Ascending aorta (tissue), 2 donors: ENCODE measurements at regions not wholly inside any gene's neighbourhood (a gene's known extent, or its start where the extent isn't known, plus 50 kb on each side); places are given as distances from the start of the nearest gene placed in this dataset.

Experiments
- DNase-seq, 2 donors: peaks; one replicate each; pipeline ENCODE4 v3.0.0-alpha.2; 2019; ENCODE audit warnings: low spot score in 2 of 2
- H3K27ac ChIP-seq, 2 donors: fragments of 200-600 bp; sonication (generic); one replicate each; pipeline ENCODE4 v1.5.1; 2016 to 2017; ENCODE audit warnings: mild to moderate bottlenecking in 1 of 2
- H3K27me3 ChIP-seq: fragments of 200-600 bp; sonication (generic); one replicate; pipeline ENCODE4 v1.5.1; 2017
- H3K36me3 ChIP-seq, 2 donors: fragments of 200-600 bp; sonication (generic); one replicate each; pipeline ENCODE4 v1.5.1; 2016
- H3K4me1 ChIP-seq, 2 donors: fragments of 200-600 bp; sonication (generic); one replicate each; pipeline ENCODE4 v1.5.1; 2016 to 2017; ENCODE audit warnings: mild to moderate bottlenecking in 1 of 2
- H3K4me3 ChIP-seq, 2 donors: fragments of 200-600 bp; sonication (generic); one replicate each; pipeline ENCODE4 v1.5.1; 2016 to 2017; ENCODE audit warnings: mild to moderate bottlenecking in 1 of 2
- H3K9me3 ChIP-seq, 2 donors: fragments of 200-600 bp; sonication (generic); one replicate each; pipeline ENCODE4 v1.5.1; 2016
- intact Hi-C: fragments of 100-400 bp; cut with DNase I; formaldehyde crosslinking; loops from one replicate; pipeline ENCODE4 v1.15.1; 2023
- TF ChIP-seq, protein P1 (sequence below), 3 experiments: fragments of 200-600 bp in 2 of 3; fragments of 450-650 bp in 1 of 3; sonication (generic) in 2 of 3; IDR thresholded peaks; one replicate each; pipeline ENCODE4 v1.5.1; 2016 to 2019; ENCODE audit warnings: antibody characterized with exemption in 3 of 3, mild to moderate bottlenecking in 1 of 3, moderate library complexity in 1 of 3

DNA sequence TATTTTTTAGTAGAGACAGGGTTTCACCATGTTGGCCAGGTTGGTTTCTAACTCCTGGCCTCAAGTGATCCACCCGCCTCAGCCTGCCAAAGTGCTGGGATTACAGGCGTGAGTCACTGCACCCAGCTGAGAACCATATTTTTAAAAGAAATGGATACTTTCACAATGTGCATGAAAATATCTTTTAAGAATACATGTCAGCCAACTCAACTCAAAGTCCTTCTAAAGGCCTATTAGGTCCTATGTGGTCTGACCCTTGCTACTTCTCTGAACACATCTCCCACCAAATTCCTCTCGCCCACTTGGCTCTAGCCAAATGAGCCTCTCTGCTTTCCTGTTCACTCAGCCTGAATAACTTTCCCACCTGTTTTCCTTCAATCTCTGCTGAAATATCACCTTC is 119.6 kb downstream of the MTX2 start:
- H3K27me3 ChIP-seq = no peaks in the 10 kb centered on the region
- intact Hi-C loops = no loop called here
- H3K36me3 ChIP-seq = no peaks in the 10 kb centered on the region
- peaks cover 0 to 22% of the 10 kb centered on the region in 2 donors for H3K4me1 ChIP-seq
- TF ChIP-seq, protein P1, sequence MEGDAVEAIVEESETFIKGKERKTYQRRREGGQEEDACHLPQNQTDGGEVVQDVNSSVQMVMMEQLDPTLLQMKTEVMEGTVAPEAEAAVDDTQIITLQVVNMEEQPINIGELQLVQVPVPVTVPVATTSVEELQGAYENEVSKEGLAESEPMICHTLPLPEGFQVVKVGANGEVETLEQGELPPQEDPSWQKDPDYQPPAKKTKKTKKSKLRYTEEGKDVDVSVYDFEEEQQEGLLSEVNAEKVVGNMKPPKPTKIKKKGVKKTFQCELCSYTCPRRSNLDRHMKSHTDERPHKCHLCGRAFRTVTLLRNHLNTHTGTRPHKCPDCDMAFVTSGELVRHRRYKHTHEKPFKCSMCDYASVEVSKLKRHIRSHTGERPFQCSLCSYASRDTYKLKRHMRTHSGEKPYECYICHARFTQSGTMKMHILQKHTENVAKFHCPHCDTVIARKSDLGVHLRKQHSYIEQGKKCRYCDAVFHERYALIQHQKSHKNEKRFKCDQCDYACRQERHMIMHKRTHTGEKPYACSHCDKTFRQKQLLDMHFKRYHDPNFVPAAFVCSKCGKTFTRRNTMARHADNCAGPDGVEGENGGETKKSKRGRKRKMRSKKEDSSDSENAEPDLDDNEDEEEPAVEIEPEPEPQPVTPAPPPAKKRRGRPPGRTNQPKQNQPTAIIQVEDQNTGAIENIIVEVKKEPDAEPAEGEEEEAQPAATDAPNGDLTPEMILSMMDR (IDR thresholded peaks at IDR 0.05) = no peak
- DNase-seq = no peak
- H3K27ac ChIP-seq = no peak overlapping the region
- no peaks in the 10 kb centered on the region for H3K9me3 ChIP-seq
- no peak overlapping the region for H3K4me3 ChIP-seq

DNA sequence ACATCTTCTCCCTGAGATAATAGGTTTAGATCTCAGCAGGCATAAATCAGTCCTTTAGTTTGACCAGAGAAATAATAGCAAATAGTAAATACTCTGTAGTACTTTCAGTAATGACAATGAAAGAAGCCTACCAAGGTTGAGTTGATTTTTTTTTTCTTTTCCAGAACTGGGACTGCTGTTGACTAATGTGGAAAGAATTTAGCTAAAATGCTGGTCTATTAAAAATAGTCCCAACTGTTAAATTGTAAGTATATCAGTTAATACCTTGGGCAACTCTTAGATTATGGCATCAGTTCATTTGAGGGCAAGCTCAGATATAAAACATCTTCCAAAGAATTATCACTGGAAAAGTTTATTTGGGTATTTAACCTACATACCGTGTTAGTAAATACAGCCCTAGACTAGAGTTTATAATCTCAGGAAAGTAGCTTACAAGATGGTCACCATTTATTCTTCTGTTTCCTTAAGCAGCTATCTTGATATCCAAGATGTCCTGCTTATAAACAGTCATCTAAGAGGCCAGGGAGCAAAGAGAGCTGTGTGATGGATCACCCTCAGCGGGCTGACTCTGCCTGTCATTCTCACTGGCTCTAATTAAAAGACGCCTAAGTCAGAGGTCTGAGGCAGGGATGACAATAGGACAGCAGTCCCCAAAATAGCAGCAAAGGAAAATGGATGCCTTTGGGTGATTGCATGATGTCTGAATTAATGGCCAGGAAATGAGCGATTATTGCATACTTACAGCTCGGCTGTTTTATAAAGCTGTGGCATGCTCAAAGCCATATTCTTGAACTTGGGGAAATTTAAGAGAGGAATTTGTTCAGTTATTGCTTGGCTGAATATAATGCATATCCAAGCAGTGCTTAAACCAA is 121.3 kb downstream of the MTX2 start:
- TF ChIP-seq, protein P1 (IDR thresholded peaks at IDR 0.05) = no peak
- Histone ChIP-seq H3K4me1 (peaks cover 0 to 22% of the 10 kb centered on the region in 2 donors), H3K36me3 (no peaks in the 10 kb centered on the region), H3K4me3 (no peak overlapping the region), H3K9me3 (no peaks in the 10 kb centered on the region), H3K27ac (peak overlapping the region; percentile 19 to 66), H3K27me3 (no peaks in the 10 kb centered on the region)
- no peak for DNase-seq
- intact Hi-C loops = loop anchor here (5.0 kb wide), 1 partner anchor 253 kb away; no protein-coding TSS in a partner anchor

DNA sequence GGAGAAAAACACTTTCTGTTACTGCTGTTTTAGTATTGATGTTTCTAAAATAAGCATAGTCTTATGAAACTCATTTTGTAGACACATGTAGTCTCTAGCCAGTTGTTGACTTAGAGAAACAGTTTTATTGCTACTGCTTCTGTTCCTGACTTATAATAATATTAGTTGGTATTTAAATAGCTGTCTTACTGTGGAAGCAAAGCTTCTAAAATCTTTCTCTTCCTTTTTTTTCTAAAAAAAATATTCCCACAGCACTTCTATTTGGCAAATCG is 121.8 kb downstream of the MTX2 start:
- Histone ChIP-seq H3K27ac (peak overlapping the region; percentile 19 to 66), H3K36me3 (no peaks in the 10 kb centered on the region), H3K4me1 (peaks cover 0 to 22% of the 10 kb centered on the region in 2 donors), H3K4me3 (no peak overlapping the region), H3K27me3 (no peaks in the 10 kb centered on the region), H3K9me3 (no peaks in the 10 kb centered on the region)
- TF ChIP-seq, protein P1 (IDR thresholded peaks at IDR 0.05) = no peak
- no peak for DNase-seq
- intact Hi-C loops = loop anchor here (5.0 kb wide), 1 partner anchor 254 kb away; no protein-coding TSS in a partner anchor

DNA sequence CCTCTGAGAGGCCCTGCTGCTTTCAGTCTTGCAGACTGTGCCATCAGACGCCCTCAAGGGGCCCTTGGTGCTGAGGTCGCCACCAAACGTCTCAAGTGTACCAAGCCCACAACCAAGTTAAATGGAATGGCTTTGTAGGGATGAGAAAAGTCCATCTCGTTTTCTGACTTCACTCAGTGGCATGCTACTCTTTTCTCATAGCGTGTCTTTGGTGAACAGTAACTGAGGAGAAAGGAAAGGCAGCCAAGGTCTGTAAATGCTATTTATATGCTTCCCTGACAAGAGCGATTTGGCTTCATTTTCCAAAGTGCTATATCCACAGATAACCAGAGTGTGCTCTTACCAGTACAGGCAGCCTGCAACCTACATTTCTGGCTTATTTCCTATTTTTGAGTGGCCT is 123.0 kb downstream of the MTX2 start:
- TF ChIP-seq, protein P1 (IDR thresholded peaks at IDR 0.05) = no peak
- no peaks in the 10 kb centered on the region for H3K36me3 ChIP-seq
- no peak overlapping the region for H3K4me3 ChIP-seq
- H3K9me3 ChIP-seq = no peaks in the 10 kb centered on the region
- peaks cover 0 to 22% of the 10 kb centered on the region in 2 donors for H3K4me1 ChIP-seq
- intact Hi-C loops = loop anchor here (5.0 kb wide), 1 partner anchor 255 kb away; no protein-coding TSS in a partner anchor
- H3K27ac ChIP-seq = peak overlapping the region; percentile 57 to 66
- no peaks in the 10 kb centered on the region for H3K27me3 ChIP-seq
- no peak for DNase-seq

DNA sequence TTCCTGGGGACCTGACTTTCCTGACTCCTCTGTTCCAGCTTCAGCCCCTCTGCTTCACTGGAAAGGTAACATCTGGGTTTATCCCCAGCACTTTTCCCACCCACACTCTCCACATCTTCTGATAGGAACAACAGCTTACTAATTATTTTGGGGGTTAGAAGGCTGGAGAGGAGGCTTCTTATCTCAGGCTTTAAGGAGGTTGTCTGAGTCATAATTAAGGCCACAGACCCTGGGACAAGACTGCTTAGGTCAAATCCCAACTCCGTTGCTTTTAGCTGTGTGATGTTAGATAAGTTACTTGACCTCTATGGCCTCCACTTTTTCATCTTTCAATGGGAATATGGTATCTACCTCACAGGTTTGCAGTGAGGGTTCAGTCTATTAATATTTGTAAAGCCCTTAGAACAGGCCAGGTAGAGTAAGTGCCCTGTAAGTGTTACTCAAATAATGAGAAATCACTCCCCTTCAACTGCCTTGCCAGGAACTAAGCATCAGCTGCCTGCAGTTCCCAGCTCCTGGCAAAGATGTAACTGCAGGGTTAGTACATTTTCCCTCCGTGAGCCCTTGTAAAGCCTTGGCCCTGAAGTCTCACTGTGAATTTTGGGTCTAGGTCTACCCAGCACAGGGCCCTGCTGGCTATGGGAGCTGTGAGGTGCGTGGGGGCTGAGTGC is 123.6 kb downstream of the MTX2 start:
- DNase-seq = no peak
- TF ChIP-seq, protein P1 (IDR thresholded peaks at IDR 0.05) = no peak
- no peaks in the 10 kb centered on the region for H3K36me3 ChIP-seq
- intact Hi-C loops = loop anchor here (5.0 kb wide), 1 partner anchor 256 kb away; no protein-coding TSS in a partner anchor
- no peaks in the 10 kb centered on the region for H3K27me3 ChIP-seq
- H3K4me1 ChIP-seq = peaks cover 0 to 22% of the 10 kb centered on the region in 2 donors
- H3K4me3 ChIP-seq = no peak overlapping the region
- peak overlapping the region; percentile 57 to 66 for H3K27ac ChIP-seq
- no peaks in the 10 kb centered on the region for H3K9me3 ChIP-seq
